HG02981 (cell line): ENCODE measurements at regions not wholly inside any gene's neighbourhood (a gene's known extent, or its start where the extent isn't known, plus 50 kb on each side); places are given as distances from the start of the nearest gene placed in this dataset.

Source experiments
- ATAC-seq: cut with Tn5 transposase; IDR thresholded peaks from one replicate; pipeline ENCODE4 v1.9.1; 2021; ENCODE audit warnings: mild to moderate bottlenecking, moderate library complexity; ENCODE audit not compliant: unreplicated experiment

- no peak for ATAC-seq
Observed at GRCh38 chr18:46293742-46294181, 189.6 kb downstream of the HAUS1 start.

- ATAC-seq, result no peak
Observed at GRCh38 chr18:46294318-46294717, 190.1 kb downstream of the HAUS1 start.

GRCh38 chr18:46294751-46295150 is 190.6 kb downstream of the HAUS1 start:
- no peak for ATAC-seq

- ATAC-seq, result no peak
Observed at GRCh38 chr18:46295416-46295815, 191.2 kb downstream of the HAUS1 start.

GRCh38 chr18:46296656-46297055 is 192.5 kb downstream of the HAUS1 start:
- no peak for ATAC-seq

- no peak for ATAC-seq
Observed at GRCh38 chr18:46297124-46297523, 192.9 kb downstream of the HAUS1 start.

DNA sequence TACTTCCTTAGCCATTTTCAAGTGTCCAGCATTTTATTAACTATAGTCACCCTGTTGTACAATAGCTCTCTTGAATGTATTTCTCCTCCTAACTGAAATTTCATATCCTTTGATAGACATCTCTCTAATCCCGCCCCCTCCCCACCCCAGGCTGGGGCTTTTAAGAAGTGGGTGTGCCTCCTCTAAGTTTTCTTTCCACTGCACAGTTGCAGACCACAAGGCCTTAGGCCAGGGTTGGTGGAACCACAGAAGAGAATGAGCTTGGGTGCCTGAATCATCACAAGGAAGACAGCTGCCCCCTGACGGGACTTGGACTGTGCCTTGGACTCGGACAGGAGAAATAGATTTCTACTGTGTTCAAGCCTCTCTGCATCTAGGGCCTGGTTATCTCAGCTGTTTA is 193.4 kb downstream of the HAUS1 start:
- no peak for ATAC-seq

GRCh38 chr18:46298511-46298910 is 194.3 kb downstream of the HAUS1 start:
- ATAC-seq, result no peak

- no peak for ATAC-seq
Observed at GRCh38 chr18:46299465-46300008, 195.4 kb downstream of the HAUS1 start.

DNA sequence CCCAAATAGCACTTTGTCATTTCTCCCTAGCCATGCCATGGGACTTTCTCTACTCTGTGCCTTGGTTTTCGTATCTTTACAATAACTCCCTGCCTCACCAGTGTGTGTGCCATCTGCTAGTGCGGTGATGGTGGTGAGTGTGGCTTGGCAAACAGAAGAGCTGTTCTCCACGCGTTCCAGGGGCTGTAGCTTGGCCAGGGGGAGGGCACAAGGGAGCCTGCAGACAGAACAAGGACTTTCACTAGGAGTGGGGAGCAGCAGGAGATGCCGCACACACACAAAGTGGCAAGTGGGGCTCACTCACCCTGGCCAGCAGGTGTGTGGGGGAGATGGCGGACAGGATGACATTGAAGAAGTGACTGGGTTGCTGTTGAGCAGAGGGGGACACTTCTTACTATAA is 196.9 kb downstream of the HAUS1 start:
- no peak for ATAC-seq

DNA sequence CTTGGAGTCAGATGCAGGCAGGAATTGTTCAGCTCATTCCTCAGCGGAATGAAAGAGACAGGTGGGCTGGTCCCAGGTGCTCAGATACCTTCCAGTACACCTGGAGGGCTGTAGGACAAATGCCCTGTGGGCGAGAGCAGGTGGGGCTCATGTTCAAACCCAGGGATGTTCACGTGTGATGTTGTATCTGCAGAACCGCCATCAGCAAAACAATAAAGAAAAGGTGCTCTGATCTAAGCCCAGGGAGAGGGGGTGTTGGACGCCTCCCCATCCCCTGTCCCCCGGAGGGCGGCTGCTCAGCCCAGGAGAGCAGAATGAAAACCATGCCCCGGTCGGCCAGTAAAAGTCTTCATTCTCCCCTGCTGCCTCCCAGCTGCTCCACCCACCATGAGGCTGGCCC is 197.4 kb downstream of the HAUS1 start:
- no peak for ATAC-seq

GRCh38 chr18:46302528-46303485 is 198.6 kb downstream of the HAUS1 start:
- ATAC-seq, result no peak

GRCh38 chr18:46310258-46310657 is 206.1 kb downstream of the HAUS1 start:
- ATAC-seq, result no peak

GRCh38 chr18:46310675-46311345 is 206.6 kb downstream of the HAUS1 start:
- no peak for ATAC-seq

- no peak for ATAC-seq
Observed at GRCh38 chr18:46311491-46311890, 207.3 kb downstream of the HAUS1 start.

DNA sequence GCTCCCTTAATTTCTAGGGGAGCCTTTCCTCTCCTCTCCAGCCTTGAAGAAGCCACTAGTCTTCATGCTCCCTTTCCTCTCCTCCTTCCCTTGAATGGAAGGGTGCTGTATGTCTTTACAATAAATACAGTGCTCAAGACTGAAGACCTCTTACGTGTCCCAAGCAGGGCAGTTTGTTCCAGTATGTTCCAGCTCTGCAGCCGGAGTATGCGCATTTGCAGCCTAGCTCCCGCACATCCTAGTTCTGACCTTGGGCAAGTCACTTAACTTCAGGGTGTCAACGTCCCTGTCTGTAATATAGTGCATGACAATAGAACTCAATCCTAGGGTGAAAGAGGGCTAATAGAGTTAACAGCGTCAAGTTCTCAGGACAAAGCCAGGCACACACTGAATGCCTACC is 208.0 kb downstream of the HAUS1 start:
- no peak for ATAC-seq

DNA sequence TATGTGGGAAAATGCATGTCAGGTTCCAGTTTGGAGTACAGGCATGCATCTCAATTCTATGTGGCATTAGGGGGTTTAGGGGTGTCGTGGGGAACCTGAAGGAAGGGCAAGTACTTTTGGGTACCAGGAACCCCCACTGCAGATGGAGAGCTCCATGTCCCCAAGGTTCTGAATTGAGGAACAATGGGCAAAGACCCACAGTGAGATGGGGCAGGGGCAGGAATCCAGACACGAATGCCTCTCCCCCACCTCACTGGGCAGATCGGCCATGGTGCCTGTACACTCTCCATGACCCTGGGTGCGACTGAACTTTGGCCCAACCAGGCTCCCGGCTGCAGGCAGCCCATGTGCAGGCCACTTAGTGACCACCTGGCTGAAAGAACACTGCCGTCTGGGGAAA is 209.3 kb downstream of the HAUS1 start:
- ATAC-seq, result no peak

DNA sequence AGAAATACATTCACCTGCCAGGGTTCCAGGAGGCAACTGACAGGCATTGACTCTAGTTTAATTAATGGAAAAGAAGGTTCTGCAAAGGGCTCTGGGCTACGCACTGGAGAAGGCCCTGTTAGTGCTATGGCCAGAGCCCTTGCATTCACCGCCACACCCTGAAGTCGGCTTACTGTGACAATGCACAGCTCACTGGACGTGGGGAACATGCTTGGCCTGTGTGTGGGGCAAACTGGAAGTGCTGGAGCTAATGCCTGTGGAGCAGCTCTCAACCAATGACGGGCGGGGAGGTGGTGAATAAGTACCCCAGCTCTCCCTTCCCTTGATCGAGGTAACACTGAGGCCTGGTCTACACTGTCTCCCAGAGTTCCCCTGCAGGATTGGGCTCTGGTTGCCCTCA is 209.8 kb downstream of the HAUS1 start:
- no peak for ATAC-seq

DNA sequence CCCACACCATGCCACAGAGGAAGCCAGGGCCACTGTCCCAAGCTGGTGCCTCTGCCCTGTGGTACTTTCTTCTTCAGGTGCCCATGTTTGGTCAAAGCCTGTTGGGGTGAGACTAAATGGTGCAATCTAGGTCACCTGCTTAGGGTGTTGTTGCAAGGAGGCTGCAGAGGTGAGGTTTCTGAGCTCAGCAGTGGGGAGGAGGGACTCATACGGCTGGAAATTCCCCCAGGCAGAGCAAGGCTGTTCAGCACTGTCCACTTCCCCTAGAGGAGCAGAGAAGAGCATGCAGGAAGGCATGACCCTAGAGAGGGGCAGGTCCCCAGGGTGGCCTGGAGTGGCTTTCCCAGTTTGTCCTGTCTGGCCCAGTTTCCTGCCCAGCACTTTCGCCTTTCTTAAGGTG is 211.0 kb downstream of the HAUS1 start:
- no peak for ATAC-seq

- ATAC-seq, result no peak
Observed at GRCh38 chr18:46318356-46318755, 214.2 kb downstream of the HAUS1 start.

DNA sequence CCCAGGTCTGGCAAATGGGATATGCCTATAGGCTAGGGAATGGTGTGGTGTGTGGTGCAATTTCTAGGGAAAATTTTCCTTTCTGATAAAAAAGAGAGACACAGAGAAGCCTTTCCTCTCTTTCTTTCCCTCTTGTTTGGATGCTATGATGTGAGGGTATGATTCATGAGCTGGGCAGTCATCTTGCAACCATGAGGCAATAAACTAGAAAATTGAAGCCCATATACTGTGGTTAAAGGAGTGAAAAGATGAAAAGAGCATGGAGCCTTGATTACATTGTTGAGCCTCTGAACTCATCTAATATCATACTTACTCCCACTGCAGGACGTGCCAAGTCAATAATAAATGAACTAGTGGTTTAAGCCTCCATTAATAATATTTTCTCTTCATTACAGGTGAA is 215.6 kb downstream of the HAUS1 start:
- ATAC-seq, result no peak

DNA sequence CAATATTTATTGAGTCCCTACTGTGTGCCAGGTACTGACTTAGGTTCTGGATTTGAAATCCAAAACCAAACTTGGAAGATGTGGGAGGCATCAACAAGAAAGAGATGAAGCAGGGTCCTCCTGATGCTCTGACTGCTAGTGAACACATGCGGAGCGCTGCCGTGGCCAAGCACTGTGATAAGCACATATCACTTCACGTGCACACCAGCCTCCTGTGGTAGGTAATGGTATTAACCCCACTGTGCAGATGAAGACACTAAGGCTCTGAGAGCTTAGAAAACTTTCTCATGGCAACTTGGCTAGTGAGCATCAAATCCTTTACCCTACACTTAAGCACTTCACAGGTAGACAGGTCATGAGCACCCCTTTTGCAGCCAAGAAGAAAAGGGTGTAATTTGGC is 216.1 kb downstream of the HAUS1 start:
- ATAC-seq, result no peak
